ENCODE measurements at regions not wholly inside any gene's neighbourhood (a gene's known extent, or its start where the extent isn't known, plus 50 kb on each side); places are given as distances from the start of the nearest gene placed in this dataset.

DNA sequence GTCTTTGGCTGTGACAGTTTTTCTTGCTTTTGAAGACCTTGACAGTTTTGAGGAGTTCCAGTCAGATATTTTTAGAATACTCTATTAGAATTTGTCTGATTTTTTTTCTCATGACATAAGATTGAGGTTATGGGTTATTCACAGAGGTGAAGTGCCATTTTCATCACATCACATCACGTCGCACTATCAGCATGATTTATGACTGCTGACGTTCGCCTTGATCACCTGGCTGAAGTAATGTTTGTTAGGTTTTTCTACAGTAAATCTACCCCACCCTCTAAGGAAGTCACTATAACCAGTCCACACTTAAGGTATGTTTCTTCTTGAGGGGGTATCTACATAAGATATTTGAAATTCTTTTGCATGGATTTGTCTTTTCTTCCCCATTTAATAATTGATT is 169.7 kb downstream of the NDFIP2 start:
- Histone ChIP-seq H4K8ac (replicated peaks; ENCODE audit: insufficient read length, low read depth, low read length) (no peak overlapping the region), H3K4me1 (ENCODE audit: insufficient read depth, low read length) (no peaks in the 10 kb centered on the region), H3K9ac (ENCODE audit: extremely low read depth, insufficient read length, low read length) (no peak overlapping the region), H3K56ac (ENCODE audit: insufficient read length, low read depth, low read length) (no peak overlapping the region), H3K14ac (ENCODE audit: insufficient read depth, low read length) (no peak overlapping the region), H3K27me3 (ENCODE audit: insufficient read depth, low read length) (no peaks in the 10 kb centered on the region), H2AK5ac (ENCODE audit: insufficient read length, low read length) (no peak overlapping the region), H2BK20ac (ENCODE audit: low read depth, low read length, poor library complexity, severe bottlenecking) (no peak overlapping the region), H3K79me2 (ENCODE audit: insufficient read depth, low read length) (no peaks in the 10 kb centered on the region), H3K79me1 (ENCODE audit: insufficient read depth, low read depth, low read length, poor library complexity, severe bottlenecking) (no peaks in the 10 kb centered on the region), H2AFZ (ENCODE audit: low read length) (no peak overlapping the region), H3K9me3 (ENCODE audit: control insufficient read depth, low read depth, low read length) (no peaks in the 10 kb centered on the region), H3K23me2 (ENCODE audit: insufficient read length, low read depth, low read length, poor library complexity, severe bottlenecking) (no peaks in the 10 kb centered on the region), H2BK15ac (ENCODE audit: low read depth, low read length) (no peak overlapping the region), H3K18ac (ENCODE audit: insufficient read length, low read depth, low read length) (no peak overlapping the region), H4K91ac (ENCODE audit: insufficient read length, low read depth, low read length) (no peak overlapping the region), H4K5ac (ENCODE audit: insufficient read length, low read depth, low read length) (no peak overlapping the region), H2BK12ac (ENCODE audit: insufficient read length, low read depth, low read length) (no peak overlapping the region), H3K4me2 (ENCODE audit: insufficient read depth, insufficient read length, low read length) (no peak overlapping the region), H2BK120ac (ENCODE audit: low read depth, low read length, poor library complexity, severe bottlenecking) (no peak overlapping the region), H4K20me1 (ENCODE audit: control insufficient read depth, insufficient read depth, insufficient read length) (no peaks in the 10 kb centered on the region), H2BK5ac (ENCODE audit: insufficient read length, low read length) (no peak overlapping the region), H3K4ac (ENCODE audit: low read depth, low read length) (no peak overlapping the region), H3K27ac (ENCODE audit: insufficient read length, low read depth, low read length) (no peak overlapping the region), H3K23ac (ENCODE audit: insufficient read length, low read depth, low read length) (no peak overlapping the region), H3T11ph (ENCODE audit: low read length) (no peak overlapping the region)
- no peaks in the 10 kb centered on the region for H3K36me3 Mint-ChIP-seq (ENCODE audit: insufficient read depth in 1 of 3, low read depth in 3 of 3)
- no peaks in the 10 kb centered on the region; the same call in 1 of the 2 replicates for H3K27me3 Mint-ChIP-seq (ENCODE audit: low read depth)
- no peaks in the 10 kb centered on the region for H3K4me1 Mint-ChIP-seq
- WGBS (ENCODE audit: extremely low coverage, insufficient read length, low lambda C conversion rate), result no CpG with 5 or more reads among the region's 4 CpGs
- no peaks in the 10 kb centered on the region for H3K9me3 Mint-ChIP-seq
- no peak for TF ChIP-seq CTCF (conservative IDR thresholded peaks at IDR 0.05)
- no peak for DNase-seq
- no peak overlapping the region for H3K27ac Mint-ChIP-seq
- no peak overlapping the region for H3K4me3 Mint-ChIP-seq
